Activated naive CD4-positive, alpha-beta T cell treated with anti-CD3 and anti-CD28 coated beads, Interleukin-2, amount 10 ng/mL, durations not matched to agents 7 days and 5 days (primary cell): ENCODE measurements at regions not wholly inside any gene's neighbourhood (a gene's known extent, or its start where the extent isn't known, plus 50 kb on each side); places are given as distances from the start of the nearest gene placed in this dataset.

ENCODE experiments used
- CTCF ChIA-PET: fragments of 350-600 bp; sonication (Branson Sonifier 250); formaldehyde crosslinking; loops from one replicate; lab custom pipeline; 2021; ENCODE audit warnings: antibody characterized with exemption; lab: Charles Lee
- DNase-seq: peaks from one replicate; pipeline ENCODE4 v3.0.0-alpha.2; 2020
- H3K27ac Mint-ChIP-seq: one replicate; pipeline ENCODE4 v1.8.0; 2021; ENCODE audit warnings: mild to moderate bottlenecking, moderate library complexity, mixed read lengths
- H3K27me3 Mint-ChIP-seq: one replicate; pipeline ENCODE4 v1.8.0; 2021; ENCODE audit warnings: mild to moderate bottlenecking, mixed read lengths
- H3K36me3 Mint-ChIP-seq: one replicate; pipeline ENCODE4 v1.8.0; 2021; ENCODE audit warnings: mixed read lengths
- H3K4me1 Mint-ChIP-seq: one replicate; pipeline ENCODE4 v1.8.0; 2021; ENCODE audit warnings: mixed read lengths
- H3K4me3 Mint-ChIP-seq: one replicate; pipeline ENCODE4 v1.8.0; 2021; ENCODE audit warnings: mild to moderate bottlenecking, moderate library complexity, mixed read lengths
- H3K9me3 Mint-ChIP-seq: one replicate; pipeline ENCODE4 v1.8.0; 2021; ENCODE audit warnings: mixed read lengths

DNA sequence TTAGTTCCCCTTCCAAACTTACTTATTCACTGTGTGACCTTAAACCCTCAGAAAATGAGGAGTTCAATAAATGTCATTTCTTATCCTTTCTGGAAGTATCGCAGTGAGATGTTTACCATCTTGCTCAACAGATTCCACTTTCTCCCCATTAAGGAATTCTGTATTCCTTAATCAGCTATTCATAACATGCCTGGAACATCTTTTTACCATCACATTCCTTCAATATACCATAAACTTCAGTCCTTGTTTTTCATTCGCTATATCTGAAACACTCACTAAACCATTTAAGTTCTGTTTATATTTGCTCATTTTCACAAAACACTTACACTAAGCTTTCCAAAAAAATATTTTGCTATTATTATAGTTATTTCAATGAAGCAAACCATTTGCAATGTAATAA, 1158.6 kb downstream of the CDH12 start:
- H3K4me1 Mint-ChIP-seq, result no peaks in the 10 kb centered on the region
- H3K9me3 Mint-ChIP-seq, result peaks cover 4% of the 10 kb centered on the region
- no peaks in the 10 kb centered on the region for H3K36me3 Mint-ChIP-seq
- DNase-seq, result no peak
- CTCF ChIA-PET, result no interaction called here
- no peak overlapping the region for H3K27ac Mint-ChIP-seq
- no peaks in the 10 kb centered on the region for H3K27me3 Mint-ChIP-seq
- no peak overlapping the region for H3K4me3 Mint-ChIP-seq

- Mint-ChIP-seq H3K9me3 (peaks cover 2% of the 10 kb centered on the region), H3K4me3 (no peak overlapping the region), H3K27ac (no peak overlapping the region), H3K4me1 (no peaks in the 10 kb centered on the region), H3K27me3 (no peaks in the 10 kb centered on the region), H3K36me3 (no peaks in the 10 kb centered on the region)
- CTCF ChIA-PET, result no interaction called here
- DNase-seq, result no peak
Measured at GRCh38 chr5:21693591-21693990, 1159.6 kb downstream of the CDH12 start.

DNA sequence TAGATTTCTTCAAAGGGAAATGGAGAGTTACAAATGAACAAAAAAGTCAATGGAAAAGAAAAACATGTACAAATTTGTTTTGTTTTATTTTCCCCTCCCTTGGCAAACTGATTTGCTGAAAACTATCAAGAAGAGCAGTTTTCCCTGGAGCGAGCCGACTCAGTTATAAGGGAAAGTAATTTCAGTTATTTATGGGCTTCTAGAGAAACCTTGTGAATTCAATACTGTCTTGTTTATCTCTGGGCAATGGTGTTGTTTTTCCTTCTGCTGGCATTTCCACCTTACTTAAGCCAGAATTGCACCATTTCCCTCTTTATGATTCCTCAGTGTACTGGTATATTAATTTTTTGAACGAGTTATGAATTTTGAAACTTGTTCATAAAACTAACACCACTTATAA, 1163.6 kb downstream of the CDH12 start:
- Mint-ChIP-seq H3K36me3 (no peaks in the 10 kb centered on the region), H3K27ac (no peak overlapping the region), H3K4me1 (no peaks in the 10 kb centered on the region), H3K9me3 (no peaks in the 10 kb centered on the region), H3K27me3 (no peaks in the 10 kb centered on the region), H3K4me3 (no peak overlapping the region)
- CTCF ChIA-PET, result no interaction called here
- no peak for DNase-seq

- no peak for DNase-seq
- Mint-ChIP-seq H3K9me3 (no peaks in the 10 kb centered on the region), H3K36me3 (no peaks in the 10 kb centered on the region), H3K4me3 (no peak overlapping the region), H3K27ac (no peak overlapping the region), H3K4me1 (no peaks in the 10 kb centered on the region), H3K27me3 (no peaks in the 10 kb centered on the region)
- CTCF ChIA-PET, result no interaction called here
Measured at GRCh38 chr5:21688655-21689054, 1164.5 kb downstream of the CDH12 start.

DNA sequence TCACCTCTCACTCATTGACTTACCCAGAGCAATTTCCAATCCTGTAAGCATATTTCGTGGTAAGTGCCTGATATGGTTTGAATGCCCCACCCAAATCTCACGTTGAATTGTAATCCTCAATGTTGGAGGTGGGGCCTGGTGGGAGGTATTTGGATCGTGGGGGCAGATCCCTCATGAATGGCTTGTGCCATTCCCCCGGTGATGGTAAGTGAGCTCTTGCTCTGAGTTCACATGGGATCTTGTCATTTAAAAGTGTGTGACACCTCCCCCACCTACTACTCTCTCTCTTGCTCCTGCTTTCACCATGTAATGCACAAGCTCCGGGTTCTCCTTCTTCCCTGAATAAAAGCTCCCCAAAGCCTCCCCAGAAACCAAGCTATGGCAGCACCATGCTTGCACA, 1165.5 kb downstream of the CDH12 start:
- no peaks in the 10 kb centered on the region for H3K9me3 Mint-ChIP-seq
- CTCF ChIA-PET, result no interaction called here
- no peaks in the 10 kb centered on the region for H3K4me1 Mint-ChIP-seq
- H3K36me3 Mint-ChIP-seq, result no peaks in the 10 kb centered on the region
- H3K27me3 Mint-ChIP-seq, result no peaks in the 10 kb centered on the region
- H3K4me3 Mint-ChIP-seq, result no peak overlapping the region
- no peak overlapping the region for H3K27ac Mint-ChIP-seq
- DNase-seq, result no peak

- Mint-ChIP-seq H3K27ac (no peak overlapping the region), H3K36me3 (no peaks in the 10 kb centered on the region), H3K27me3 (no peaks in the 10 kb centered on the region), H3K9me3 (no peaks in the 10 kb centered on the region), H3K4me1 (no peaks in the 10 kb centered on the region), H3K4me3 (no peak overlapping the region)
- CTCF ChIA-PET, result no interaction called here
- no peak for DNase-seq
Measured at GRCh38 chr5:21686706-21687105, 1166.4 kb downstream of the CDH12 start.

DNA sequence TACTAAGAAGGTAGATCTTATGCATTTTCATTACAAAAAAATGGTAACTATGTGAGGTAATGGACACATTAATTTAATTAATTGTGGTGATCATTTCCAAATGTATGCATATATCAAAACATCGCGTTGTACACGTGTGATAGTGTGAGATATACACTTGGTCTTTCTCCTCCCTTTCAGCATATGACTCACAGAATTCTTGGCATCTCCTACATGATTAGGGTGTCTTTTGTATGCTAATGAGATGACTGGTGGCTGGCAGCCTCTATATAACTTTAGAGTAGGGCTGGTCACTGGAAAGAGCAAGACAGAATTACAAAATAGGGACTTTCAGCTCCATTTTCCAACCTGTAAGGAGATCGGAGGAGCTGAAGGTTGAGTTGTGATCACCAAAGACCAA, 1167.6 kb downstream of the CDH12 start:
- Mint-ChIP-seq H3K27ac (no peak overlapping the region), H3K27me3 (no peaks in the 10 kb centered on the region), H3K4me3 (no peak overlapping the region), H3K4me1 (no peaks in the 10 kb centered on the region), H3K9me3 (no peaks in the 10 kb centered on the region), H3K36me3 (no peaks in the 10 kb centered on the region)
- CTCF ChIA-PET, result no interaction called here
- no peak for DNase-seq

DNA sequence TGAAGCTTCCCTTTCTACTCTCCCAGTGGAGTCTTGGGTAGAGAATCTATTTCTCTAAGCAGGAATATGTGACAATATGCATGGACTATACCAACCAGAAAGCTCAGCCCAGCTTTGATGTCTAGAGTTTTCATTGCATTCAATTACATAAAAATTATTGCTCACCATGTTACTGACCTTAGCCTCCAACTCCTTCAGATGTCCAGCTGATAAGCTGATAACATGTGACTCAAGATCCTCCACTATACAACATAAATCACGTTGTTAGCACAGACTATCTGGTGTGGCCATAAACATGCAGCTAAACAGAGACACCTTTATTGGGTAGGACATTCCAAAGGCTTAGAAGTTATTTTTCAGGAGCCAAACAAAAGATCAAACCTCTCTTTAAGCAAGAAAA, 1168.2 kb downstream of the CDH12 start:
- CTCF ChIA-PET, result no interaction called here
- Mint-ChIP-seq H3K36me3 (no peaks in the 10 kb centered on the region), H3K4me3 (no peak overlapping the region), H3K27me3 (no peaks in the 10 kb centered on the region), H3K4me1 (no peaks in the 10 kb centered on the region), H3K9me3 (no peaks in the 10 kb centered on the region), H3K27ac (no peak overlapping the region)
- DNase-seq, result no peak

- Mint-ChIP-seq H3K4me3 (no peak overlapping the region), H3K9me3 (no peaks in the 10 kb centered on the region), H3K27ac (no peak overlapping the region), H3K4me1 (no peaks in the 10 kb centered on the region), H3K36me3 (no peaks in the 10 kb centered on the region), H3K27me3 (no peaks in the 10 kb centered on the region)
- CTCF ChIA-PET, result no interaction called here
- no peak for DNase-seq
Measured at GRCh38 chr5:21681911-21682310, 1171.2 kb downstream of the CDH12 start.

DNA sequence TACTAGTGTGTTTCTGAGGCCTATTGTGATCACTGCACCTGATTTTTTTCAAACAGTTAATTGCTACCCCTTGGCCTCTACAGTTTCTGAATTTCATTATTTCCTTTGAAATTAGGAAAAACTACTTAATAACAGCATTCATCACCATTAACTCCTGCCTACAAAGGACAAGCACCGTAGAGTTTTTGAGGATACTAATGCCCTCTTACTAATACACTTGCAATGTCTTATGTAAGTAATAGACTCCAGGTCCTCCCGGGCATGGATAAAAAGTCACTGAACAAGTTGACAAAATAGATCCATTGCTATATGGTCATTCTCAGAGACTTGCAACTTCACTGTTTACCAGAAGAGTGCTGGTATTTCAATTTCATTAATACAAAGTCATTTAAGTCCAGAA, 1172.5 kb downstream of the CDH12 start:
- no peak for DNase-seq
- H3K27ac Mint-ChIP-seq, result no peak overlapping the region
- H3K27me3 Mint-ChIP-seq, result no peaks in the 10 kb centered on the region
- CTCF ChIA-PET, result no interaction called here
- H3K4me1 Mint-ChIP-seq, result no peaks in the 10 kb centered on the region
- H3K4me3 Mint-ChIP-seq, result no peak overlapping the region
- no peaks in the 10 kb centered on the region for H3K9me3 Mint-ChIP-seq
- no peaks in the 10 kb centered on the region for H3K36me3 Mint-ChIP-seq

DNA sequence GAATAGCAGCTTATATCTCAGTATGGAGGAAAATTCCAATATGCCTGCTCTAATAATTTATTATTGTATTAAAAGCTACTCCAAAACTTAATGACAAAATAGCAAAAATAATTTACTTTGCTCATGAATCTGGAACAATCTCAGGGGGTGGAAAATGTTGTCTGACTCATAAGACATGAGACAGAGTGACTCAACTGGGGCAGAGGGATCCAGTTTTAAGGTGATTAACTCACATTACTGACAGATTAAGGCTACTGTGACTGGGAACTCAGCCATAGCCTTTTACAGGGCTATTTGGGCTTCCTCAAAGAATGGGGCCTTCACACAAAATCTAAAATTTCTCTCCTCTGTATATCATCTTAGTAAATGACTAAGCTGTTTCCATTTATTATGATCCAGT, 1172.9 kb downstream of the CDH12 start:
- Mint-ChIP-seq H3K27ac (no peak overlapping the region), H3K9me3 (no peaks in the 10 kb centered on the region), H3K27me3 (no peaks in the 10 kb centered on the region), H3K4me3 (no peak overlapping the region), H3K4me1 (no peaks in the 10 kb centered on the region), H3K36me3 (no peaks in the 10 kb centered on the region)
- CTCF ChIA-PET, result no interaction called here
- DNase-seq, result no peak

DNA sequence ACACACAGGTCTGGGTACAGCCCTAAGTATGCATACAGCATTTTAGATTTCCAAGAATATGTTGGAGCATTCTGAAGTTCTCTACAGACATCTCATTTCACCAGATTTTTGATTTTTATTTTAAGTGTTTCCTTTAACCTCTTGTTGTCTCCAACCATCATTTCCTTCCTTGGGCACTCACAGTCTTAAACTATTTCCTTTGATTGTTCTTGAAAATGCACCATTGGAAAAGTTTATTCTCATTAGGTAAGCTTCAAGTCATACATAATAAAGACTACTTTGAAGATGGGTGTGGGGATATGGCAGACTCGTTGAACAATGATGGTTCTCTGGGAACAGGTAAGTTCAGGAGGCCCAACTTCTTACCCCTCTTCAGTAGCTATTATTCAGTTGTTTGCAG, 1174.6 kb downstream of the CDH12 start:
- Mint-ChIP-seq H3K4me3 (no peak overlapping the region), H3K27me3 (no peaks in the 10 kb centered on the region), H3K9me3 (no peaks in the 10 kb centered on the region), H3K4me1 (no peaks in the 10 kb centered on the region), H3K27ac (no peak overlapping the region), H3K36me3 (no peaks in the 10 kb centered on the region)
- DNase-seq, result no peak
- CTCF ChIA-PET, result interaction anchor here (0.7 kb wide), 1 partner anchor 931 kb away, joined by 4 read pairs; no protein-coding TSS in a partner anchor

DNA sequence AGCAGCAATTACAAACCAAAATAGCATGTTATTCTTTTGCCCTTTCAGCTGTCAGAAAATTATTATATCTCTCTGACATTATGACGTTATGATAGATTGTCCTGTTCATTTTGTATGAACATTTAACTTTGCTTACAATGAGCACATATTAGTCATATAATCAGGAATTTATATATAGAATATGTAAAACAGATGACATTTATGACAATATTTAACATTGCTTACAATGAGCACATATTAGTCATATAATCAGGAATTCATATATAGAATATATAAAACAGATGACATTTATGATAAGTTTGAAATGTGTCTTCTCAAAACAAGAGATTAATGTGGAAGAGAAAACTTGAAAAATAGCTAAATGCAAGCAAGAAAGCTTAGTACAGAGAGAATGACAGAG, 1180.2 kb downstream of the CDH12 start:
- Mint-ChIP-seq H3K27me3 (no peaks in the 10 kb centered on the region), H3K36me3 (no peaks in the 10 kb centered on the region), H3K27ac (no peak overlapping the region), H3K4me1 (no peaks in the 10 kb centered on the region), H3K4me3 (no peak overlapping the region), H3K9me3 (no peaks in the 10 kb centered on the region)
- CTCF ChIA-PET, result no interaction called here
- no peak for DNase-seq

GRCh38 chr5:21672360-21672759, 1180.8 kb downstream of the CDH12 start:
- no peak for DNase-seq
- CTCF ChIA-PET, result no interaction called here
- Mint-ChIP-seq H3K36me3 (no peaks in the 10 kb centered on the region), H3K4me1 (no peaks in the 10 kb centered on the region), H3K4me3 (no peak overlapping the region), H3K27me3 (no peaks in the 10 kb centered on the region), H3K9me3 (no peaks in the 10 kb centered on the region), H3K27ac (no peak overlapping the region)

- CTCF ChIA-PET, result no interaction called here
- Mint-ChIP-seq H3K4me3 (no peak overlapping the region), H3K27ac (no peak overlapping the region), H3K27me3 (no peaks in the 10 kb centered on the region), H3K4me1 (no peaks in the 10 kb centered on the region), H3K36me3 (no peaks in the 10 kb centered on the region), H3K9me3 (peaks cover 15% of the 10 kb centered on the region)
- no peak for DNase-seq
Measured at GRCh38 chr5:21665524-21665923, 1187.6 kb downstream of the CDH12 start.

- Mint-ChIP-seq H3K4me3 (no peak overlapping the region), H3K36me3 (no peaks in the 10 kb centered on the region), H3K4me1 (no peaks in the 10 kb centered on the region), H3K27me3 (no peaks in the 10 kb centered on the region), H3K9me3 (peaks cover 17% of the 10 kb centered on the region), H3K27ac (no peak overlapping the region)
- CTCF ChIA-PET, result no interaction called here
- no peak for DNase-seq
Measured at GRCh38 chr5:21663082-21663481, 1190.1 kb downstream of the CDH12 start.
